ENCODE measurements at regions not wholly inside any gene's neighbourhood (a gene's known extent, or its start where the extent isn't known, plus 50 kb on each side); places are given as distances from the start of the nearest gene placed in this dataset.

- WGBS = 87% methylated on average over 2 of the region's 2 CpGs
- no peaks in the 10 kb centered on the region for H3K36me3 ChIP-seq
- TF ChIP-seq CTCF (IDR thresholded peaks at IDR 0.05) (no peak), POLR2AphosphoS5 (IDR thresholded peaks at IDR 0.05) (no peak), POLR2A (IDR thresholded peaks at IDR 0.05; ENCODE audit: low read depth) (no peak), EP300 (IDR thresholded peaks at IDR 0.05) (no peak)
These were observed 287.2 kb upstream of the ZNF608 start for GRCh38 chr5:125033602-125034001.

GRCh38 chr5:125034331-125034730, 287.9 kb upstream of the ZNF608 start:
- H3K4me1 ChIP-seq = no peaks in the 10 kb centered on the region

More at GRCh38 chr5:125033602-125034001, 287.2 kb upstream of the ZNF608 start:
- no peak overlapping the region for H3K27ac ChIP-seq (replicated peaks in 1 of 4)
- no peaks in the 10 kb centered on the region for H3K27me3 ChIP-seq
- no peak for DNase-seq (ENCODE audit: extremely low spot score)
- no peak overlapping the region for H3K4me3 ChIP-seq
- H3K4me1 ChIP-seq = no peaks in the 10 kb centered on the region
- H3K9me3 ChIP-seq = no peaks in the 10 kb centered on the region
- intact Hi-C loops (cut with DNase I) = no loop called here

GRCh38 chr5:125036494-125036893, 290.1 kb upstream of the ZNF608 start:
- intact Hi-C loops (cut with DNase I) = no loop called here
- DNase-seq (ENCODE audit: extremely low spot score) = no peak
- Histone ChIP-seq H3K27me3 (no peaks in the 10 kb centered on the region), H3K27ac (replicated peaks in 1 of 4) (no peak overlapping the region), H3K9me3 (no peaks in the 10 kb centered on the region), H3K4me1 (peaks cover 0 to 2% (median under 1%) of the 10 kb centered on the region in 4 donors), H3K4me3 (no peak overlapping the region), H3K36me3 (no peaks in the 10 kb centered on the region)
- no peak for TF ChIP-seq EP300 (IDR thresholded peaks at IDR 0.05)
- no peak for TF ChIP-seq CTCF (IDR thresholded peaks at IDR 0.05)
- no peak for TF ChIP-seq POLR2A (IDR thresholded peaks at IDR 0.05; ENCODE audit: low read depth)
- no peak for TF ChIP-seq POLR2AphosphoS5 (IDR thresholded peaks at IDR 0.05)
- WGBS = 93% methylated on average over 8 of the region's 8 CpGs

More at GRCh38 chr5:125034331-125034730, 287.9 kb upstream of the ZNF608 start:
- Histone ChIP-seq H3K27me3 (no peaks in the 10 kb centered on the region), H3K27ac (replicated peaks in 1 of 4) (no peak overlapping the region), H3K4me3 (no peak overlapping the region), H3K36me3 (no peaks in the 10 kb centered on the region), H3K9me3 (no peaks in the 10 kb centered on the region)
- no peak for DNase-seq (ENCODE audit: extremely low spot score)
- intact Hi-C loops (cut with DNase I) = no loop called here
- TF ChIP-seq CTCF (IDR thresholded peaks at IDR 0.05) (no peak), POLR2AphosphoS5 (IDR thresholded peaks at IDR 0.05) (no peak), POLR2A (IDR thresholded peaks at IDR 0.05; ENCODE audit: low read depth) (no peak)
- 87% methylated on average over 5 of the region's 5 CpGs for WGBS

GRCh38 chr5:125037020-125037419, 290.6 kb upstream of the ZNF608 start:
- no peak for DNase-seq (ENCODE audit: extremely low spot score)
- WGBS = 93% methylated on average over 1 of the region's 1 CpG
- H3K4me3 ChIP-seq = no peak overlapping the region
- no peaks in the 10 kb centered on the region for H3K36me3 ChIP-seq
- H3K9me3 ChIP-seq = no peaks in the 10 kb centered on the region
- no peak for TF ChIP-seq POLR2A (IDR thresholded peaks at IDR 0.05; ENCODE audit: low read depth)
- TF ChIP-seq CTCF (IDR thresholded peaks at IDR 0.05) = no peak
- TF ChIP-seq EP300 (IDR thresholded peaks at IDR 0.05) = no peak
- TF ChIP-seq POLR2AphosphoS5 (IDR thresholded peaks at IDR 0.05) = no peak
- H3K27ac ChIP-seq (replicated peaks in 1 of 4) = no peak overlapping the region
- peaks cover 0 to 7% (median 6%) of the 10 kb centered on the region in 4 donors for H3K4me1 ChIP-seq
- intact Hi-C loops (cut with DNase I) = no loop called here
- no peaks in the 10 kb centered on the region for H3K27me3 ChIP-seq

GRCh38 chr5:125037530-125037929, 291.1 kb upstream of the ZNF608 start:
- no peak for TF ChIP-seq POLR2AphosphoS5 (IDR thresholded peaks at IDR 0.05)
- TF ChIP-seq CTCF (IDR thresholded peaks at IDR 0.05) = no peak
- TF ChIP-seq EP300 (IDR thresholded peaks at IDR 0.05) = no peak
- TF ChIP-seq POLR2A (IDR thresholded peaks at IDR 0.05; ENCODE audit: low read depth) = no peak
- Histone ChIP-seq H3K4me3 (no peak overlapping the region), H3K36me3 (no peaks in the 10 kb centered on the region), H3K4me1 (peaks cover 0 to 12% (median 11%) of the 10 kb centered on the region in 4 donors), H3K9me3 (no peaks in the 10 kb centered on the region), H3K27ac (replicated peaks in 1 of 4) (no peak overlapping the region), H3K27me3 (no peaks in the 10 kb centered on the region)
- intact Hi-C loops (cut with DNase I) = no loop called here
- no peak for DNase-seq (ENCODE audit: extremely low spot score)
- 91% methylated on average over 7 of the region's 7 CpGs for WGBS

Data from esophagus muscularis mucosa (tissue), 4 donors.